K562 (cell line): ENCODE measurements at regions not wholly inside any gene's neighbourhood (a gene's known extent, or its start where the extent isn't known, plus 50 kb on each side); places are given as distances from the start of the nearest gene placed in this dataset.

ENCODE experiments used
- ATAC-seq: fragments of 200-7000 bp; cut with Tn5 transposase; 3 replicates; pipeline ENCODE4 v1.9.1; 2020; ENCODE audit warnings: moderate library complexity
- BruUV-seq: library from RNA; stranded (reverse); fragments of 400-500 nt; replicated peaks from 2 replicates; lab custom pipeline; 2021; lab: Mats Ljungman, UMichigan
- CTCF ChIA-PET: fragments of 300-600 bp; formaldehyde crosslinking; extraction: SDS; loops from one replicate; lab custom pipeline; 2021; ENCODE audit warnings: low intra/inter-chr PET ratio; lab: Yijun Ruan, JAX
- POLR2A ChIA-PET: fragments of 300-600, 350-650 bp; sonication (Branson Sonifier 250); formaldehyde crosslinking; extraction: SDS; loops from one replicate; lab custom pipeline; 2021; ENCODE audit warnings: antibody characterized with exemption, inconsistent platforms; lab: Yijun Ruan, JAX
- DNase-seq, 4 experiments: peaks; one replicate each; pipeline versions ENCODE4 v3.0.0 to v3.0.0-alpha.2; 2011 to 2018; ENCODE audit warnings: low spot score in 3 of 4, mixed read lengths in 3 of 4; ENCODE audit errors: extremely low read depth in 1 of 4
- FAIRE-seq: peaks from 2 replicates; lab custom pipeline; 2011; peaks lifted over from hg19 to GRCh38; lab: Jason Lieb, UNC
- H2AFZ ChIP-seq: 2 replicates; pipeline ENCODE4 v1.6.0; 2011; ENCODE audit warnings: low read depth, low read length, control low read depth, inconsistent platforms
- H3K27ac ChIP-seq: fragments of 200-600 bp; 3 replicates; pipeline ENCODE4 v1.8.0; 2011; ENCODE audit warnings: low read depth, mild to moderate bottlenecking, control low read depth, inconsistent platforms, low read length, moderate library complexity, mixed read lengths; ENCODE audit errors: extremely low read depth
- H3K27me3 ChIP-seq, 2 experiments: fragments of 300-600 bp in 1 of 2; 2 replicates in 1 of 2; 3 replicates in 1 of 2; pipeline versions ENCODE4 v1.6.0 to v1.8.0; 2011; ENCODE audit warnings: inconsistent platforms in 2 of 2, low read length in 2 of 2, mild to moderate bottlenecking in 1 of 2, mixed read lengths in 1 of 2, moderate library complexity in 1 of 2; ENCODE audit not compliant: control insufficient read depth in 2 of 2, insufficient read depth in 2 of 2
- H3K36me3 ChIP-seq: fragments of 300-600 bp; 3 replicates; pipeline ENCODE4 v1.8.0; 2011; ENCODE audit warnings: mild to moderate bottlenecking, low read length, inconsistent platforms; ENCODE audit not compliant: control insufficient read depth, insufficient read depth
- H3K4me1 ChIP-seq, 2 experiments: fragments of 200-600 bp in 1 of 2; replicated peaks in 1 of 2; 2 replicates in 1 of 2; 3 replicates in 1 of 2; pipeline versions ENCODE4 v1.5.1 to v1.8.0; 2011; ENCODE audit warnings: inconsistent platforms in 2 of 2, low read length in 2 of 2, mild to moderate bottlenecking in 1 of 2, mixed read lengths in 1 of 2, moderate library complexity in 1 of 2; ENCODE audit not compliant: control insufficient read depth in 2 of 2, insufficient read depth in 2 of 2
- H3K4me2 ChIP-seq: 2 replicates; pipeline ENCODE4 v1.6.1; 2011; ENCODE audit warnings: low read length, control low read depth, inconsistent platforms, mixed read lengths; ENCODE audit not compliant: insufficient read depth
- H3K4me3 ChIP-seq: fragments of 200-600 bp; sonication (generic), shearing (Covaris generic); 2 replicates; pipeline ENCODE4 v1.5.1; 2016; ENCODE audit warnings: control low read depth, inconsistent platforms
- H3K79me2 ChIP-seq: fragments of 200-600 bp; 3 replicates; pipeline ENCODE4 v1.8.0; 2011; ENCODE audit warnings: low read length, inconsistent platforms; ENCODE audit not compliant: control insufficient read depth, insufficient read depth
- H3K9ac ChIP-seq, 2 experiments: 2 replicates each; pipeline versions ENCODE4 v1.6.0 to v1.6.1; 2011; ENCODE audit warnings: low read depth in 2 of 2, low read length in 2 of 2, control low read depth in 1 of 2, inconsistent platforms in 1 of 2, mild to moderate bottlenecking in 1 of 2, mixed read lengths in 1 of 2; ENCODE audit not compliant: insufficient read depth in 1 of 2
- H3K9me1 ChIP-seq: one replicate; pipeline ENCODE4 v1.6.0; 2011; ENCODE audit warnings: inconsistent platforms, mild to moderate bottlenecking, low read length, moderate library complexity; ENCODE audit not compliant: control insufficient read depth, insufficient read depth
- H3K9me3 ChIP-seq: replicated peaks from 2 replicates; pipeline ENCODE4 v1.5.1; 2011; ENCODE audit warnings: low read depth, low read length, inconsistent platforms; ENCODE audit not compliant: control insufficient read depth, insufficient read depth
- H4K20me1 ChIP-seq: replicated peaks from 2 replicates; pipeline ENCODE4 v1.6.1; 2011; ENCODE audit warnings: low read length, inconsistent platforms, mixed read lengths; ENCODE audit not compliant: control insufficient read depth, insufficient read depth
- ETV5 ChIP-seq: sonication (generic); formaldehyde crosslinking; IDR thresholded peaks from 2 replicates; pipeline ENCODE4 v1.4.0; 2020; ENCODE audit warnings: low read depth, mild to moderate bottlenecking, missing genetic modification reagents
- HES1 ChIP-seq: fragments of 450-650 bp; IDR thresholded peaks from 2 replicates; pipeline ENCODE4 v1.6.1; 2016; ENCODE audit warnings: low read depth, mild to moderate bottlenecking, moderate library complexity
- HINFP ChIP-seq: fragments of 450-650 bp; conservative IDR thresholded peaks from 2 replicates; pipeline ENCODE4 v1.6.1; 2016; ENCODE audit warnings: missing genetic modification characterization, low read depth, mild to moderate bottlenecking, control low read depth, missing compliant biosample characterization
- KAT2B ChIP-seq: IDR thresholded peaks from one replicate; pipeline ENCODE4 v1.6.1; 2012; ENCODE audit warnings: low read depth, mild to moderate bottlenecking, control low read depth, inconsistent platforms, low read length, moderate library complexity
- MED1 ChIP-seq: sonication (generic); formaldehyde crosslinking; IDR thresholded peaks from 2 replicates; pipeline ENCODE4 v1.8.1; 2023; ENCODE audit warnings: missing genetic modification reagents, borderline replicate concordance
- NELFE ChIP-seq: IDR thresholded peaks from 2 replicates; pipeline ENCODE4 v1.6.1; 2011; ENCODE audit warnings: mild to moderate bottlenecking; ENCODE audit not compliant: insufficient read depth, insufficient read length
- ZNF561 ChIP-seq: fragments of 450-650 bp; formaldehyde crosslinking; conservative IDR thresholded peaks from 2 replicates; pipeline ENCODE4 v1.4.0; 2020; ENCODE audit warnings: mild to moderate bottlenecking, moderate library complexity
- ZNF668 ChIP-seq: fragments of 250-450 bp; sonication (Bioruptor Pico); IDR thresholded peaks from 2 replicates; pipeline ENCODE4 v1.8.0; 2022; ENCODE audit warnings: mild to moderate bottlenecking, inconsistent platforms
- WGBS: fragments of 100-300 bp; shearing (Covaris generic); methylation state at CpG from one replicate; pipeline ENCODE4 v1.1.6; 2016; ENCODE audit warnings: low coverage, mixed read lengths; ENCODE audit not compliant: insufficient coverage; ENCODE audit errors: missing lambda C conversion rate; 5-methylcytosine and 5-hydroxymethylcytosine counted together
- in situ Hi-C: fragments of 300-500 bp; cut with MboI; formaldehyde crosslinking; loops from 4 replicates; pipeline ENCODE4 v1.15.0; 2018; ENCODE audit warnings: inconsistent platforms, mixed read lengths
- intact Hi-C: fragments of 100-400 bp; cut with micrococcal nuclease; formaldehyde crosslinking; loops from 2 replicates; pipeline ENCODE4 v1.14.2; 2022

DNA sequence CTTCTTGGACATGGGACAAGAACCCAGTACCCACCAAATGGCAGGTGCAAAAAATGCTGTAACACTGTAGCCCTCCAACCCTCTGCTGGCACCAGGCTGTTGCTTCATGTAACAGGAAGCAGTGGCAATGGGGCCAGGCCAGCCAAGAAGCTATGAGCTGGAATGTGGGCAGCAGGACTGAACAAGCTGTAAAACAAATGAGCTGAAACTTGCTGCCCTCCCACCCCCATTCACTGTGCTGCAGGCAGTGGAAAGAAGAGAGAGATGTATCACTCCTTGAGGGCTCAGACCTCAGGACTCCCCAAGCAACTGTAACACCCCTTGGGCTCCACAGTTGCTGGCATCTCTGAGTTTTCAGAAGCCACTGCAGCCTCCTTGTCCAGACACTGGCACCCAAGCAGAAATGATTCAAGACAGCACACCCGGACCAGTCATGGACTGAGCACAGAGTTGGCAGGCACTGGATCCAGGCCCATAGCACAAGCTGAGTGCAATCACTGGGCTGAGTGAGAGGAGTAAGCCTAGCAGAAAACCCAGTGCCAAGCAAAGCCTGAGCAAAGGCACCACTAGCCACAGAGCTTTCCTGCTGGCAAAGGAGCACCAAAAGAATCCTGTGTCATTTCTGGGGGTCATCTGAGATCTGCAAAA, 321.4 kb upstream of the CXADR start:
- in situ Hi-C loops: no loop called here
- 0% methylated on average over 1 of the region's 1 CpG for WGBS
- no peaks in the 10 kb centered on the region for H3K79me2 ChIP-seq
- DNase-seq (no peak), FAIRE-seq (no peak), ATAC-seq (no peak)
- no peak overlapping the region for H3K27ac ChIP-seq
- H3K9me3 ChIP-seq: no peaks in the 10 kb centered on the region
- TF ChIP-seq HINFP: no peak
- TF ChIP-seq ETV5 (CRISPR knock-in tag): no peak
- TF ChIP-seq NELFE: no peak
- no peak for TF ChIP-seq MED1 (CRISPR knock-in tag)
- TF ChIP-seq ZNF668: no peak
- no peak for TF ChIP-seq KAT2B
- no peak for TF ChIP-seq HES1
- TF ChIP-seq ZNF561 (CRISPR knock-in tag): no peak
- H3K4me1 ChIP-seq: no peaks in the 10 kb centered on the region
- H3K4me2 ChIP-seq: no peak overlapping the region
- no peak overlapping the region for H3K4me3 ChIP-seq
- no peaks in the 10 kb centered on the region for H3K9me1 ChIP-seq
- ChIA-PET CTCF (no interaction called here), POLR2A (no interaction called here)
- BruUV-seq: no TSS peak
- no peak overlapping the region for H3K9ac ChIP-seq
- H3K36me3 ChIP-seq: no peaks in the 10 kb centered on the region
- H3K27me3 ChIP-seq: no peaks in the 10 kb centered on the region
- H2AFZ ChIP-seq: no peak overlapping the region
- H4K20me1 ChIP-seq: no peaks in the 10 kb centered on the region
- intact Hi-C loops: no loop called here
